Endothelial cell of umbilical vein (primary cell): ENCODE measurements at regions not wholly inside any gene's neighbourhood (a gene's known extent, or its start where the extent isn't known, plus 50 kb on each side); places are given as distances from the start of the nearest gene placed in this dataset.

Experiments used
- BruUV-seq: library from RNA; stranded (reverse); fragments of 400-500 nt; replicated peaks from 2 replicates; lab custom pipeline; 2021; lab: Mats Ljungman, UMichigan
- CTCF ChIA-PET: fragments of 300-600, 350-600 bp; sonication (Branson Sonifier 250); formaldehyde crosslinking; loops from one replicate; lab custom pipeline; 2021; ENCODE audit warnings: antibody characterized with exemption, inconsistent platforms; lab: Charles Lee
- POLR2A ChIA-PET: fragments of 300-600, 350-600 bp; sonication (Branson Sonifier 250); formaldehyde crosslinking; loops from one replicate; lab custom pipeline; 2021; ENCODE audit warnings: antibody characterized with exemption, inconsistent platforms; lab: Charles Lee
- DNase-seq: peaks from one replicate; pipeline ENCODE4 v3.0.0-alpha.2; 2011; ENCODE audit warnings: low read depth, low spot score
- FAIRE-seq: peaks from 2 replicates; lab custom pipeline; 2011; peaks lifted over from hg19 to GRCh38; lab: Jason Lieb, UNC
- H2AFZ ChIP-seq: 2 replicates; pipeline ENCODE4 v1.6.0; 2012; ENCODE audit warnings: low read depth, low read length, control low read depth, inconsistent platforms
- H3K27ac ChIP-seq: 2 replicates; pipeline ENCODE4 v1.5.1; 2011; ENCODE audit warnings: low read depth, mild to moderate bottlenecking, control low read depth, low read length, moderate library complexity; ENCODE audit not compliant: insufficient read depth
- H3K27me3 ChIP-seq, 2 experiments: 2 replicates each; pipeline versions ENCODE4 v1.6.0 to v1.6.1; 2011; ENCODE audit warnings: low read length in 2 of 2, mixed read lengths in 1 of 2; ENCODE audit not compliant: control insufficient read depth in 2 of 2, insufficient read depth in 2 of 2
- H3K36me3 ChIP-seq, 2 experiments: 2 replicates in 1 of 2; 3 replicates in 1 of 2; pipeline ENCODE4 v1.5.1; 2011; ENCODE audit warnings: low read length in 2 of 2, mild to moderate bottlenecking in 1 of 2, moderate library complexity in 1 of 2; ENCODE audit not compliant: control insufficient read depth in 2 of 2, insufficient read depth in 2 of 2; ENCODE audit errors: extremely low read depth in 1 of 2
- H3K4me1 ChIP-seq: 3 replicates; pipeline ENCODE4 v1.5.1; 2011; ENCODE audit warnings: mild to moderate bottlenecking, low read length; ENCODE audit not compliant: control insufficient read depth, insufficient read depth; ENCODE audit errors: extremely low read depth
- H3K4me2 ChIP-seq: 2 replicates; pipeline ENCODE4 v1.6.1; 2011; ENCODE audit warnings: low read length, control low read depth, mixed read lengths; ENCODE audit not compliant: insufficient read depth
- H3K4me3 ChIP-seq, 3 experiments: fragments of 200-600 bp in 1 of 3; sonication (generic), shearing (Covaris generic) in 1 of 3; replicated peaks in 1 of 3; 2 replicates each; pipeline ENCODE4 v1.5.1; 2011 to 2016; ENCODE audit warnings: control low read depth in 3 of 3, low read length in 3 of 3, mild to moderate bottlenecking in 2 of 3, inconsistent platforms in 1 of 3, low read depth in 1 of 3, moderate library complexity in 1 of 3; ENCODE audit not compliant: insufficient read depth in 1 of 3
- H3K79me2 ChIP-seq: 2 replicates; pipeline ENCODE4 v1.6.0; 2012; ENCODE audit warnings: low read length, inconsistent platforms; ENCODE audit not compliant: control insufficient read depth, insufficient read depth
- H3K9ac ChIP-seq: replicated peaks from 2 replicates; pipeline ENCODE3; 2011; ENCODE audit warnings: low read length, control low read depth; ENCODE audit not compliant: insufficient read depth; ENCODE audit errors: extremely low read depth
- H3K9me1 ChIP-seq: replicated peaks from 3 replicates; pipeline ENCODE4 v1.6.0; 2011; ENCODE audit warnings: mild to moderate bottlenecking, low read length; ENCODE audit not compliant: control insufficient read depth, insufficient read depth; ENCODE audit errors: extremely low read depth
- H3K9me3 ChIP-seq: replicated peaks from 2 replicates; pipeline ENCODE4 v1.5.1; 2012; ENCODE audit warnings: low read length, inconsistent platforms; ENCODE audit not compliant: control insufficient read depth, insufficient read depth
- H4K20me1 ChIP-seq: replicated peaks from 2 replicates; pipeline ENCODE3; 2011; ENCODE audit warnings: mild to moderate bottlenecking, low read length; ENCODE audit not compliant: control insufficient read depth, insufficient read depth; ENCODE audit errors: extremely low read depth
- EZH2 ChIP-seq: IDR thresholded peaks from 2 replicates; pipeline ENCODE4 v1.6.1; 2012; ENCODE audit warnings: borderline replicate concordance, low read depth, mild to moderate bottlenecking, moderate library complexity, low read length, inconsistent platforms; ENCODE audit not compliant: severe bottlenecking
- GATA2 ChIP-seq: IDR thresholded peaks from 2 replicates; pipeline ENCODE4 v1.7.0; 2011; ENCODE audit warnings: low read depth, mild to moderate bottlenecking, moderate library complexity, mixed read lengths, low read length; ENCODE audit not compliant: insufficient read length, insufficient read depth
- JUN ChIP-seq: IDR thresholded peaks from 2 replicates; pipeline ENCODE4 v1.6.1; 2011; ENCODE audit warnings: borderline replicate concordance, low read depth; ENCODE audit not compliant: insufficient read length, insufficient read depth
- MAX ChIP-seq: IDR thresholded peaks from 2 replicates; pipeline ENCODE4 v1.6.1; 2011; ENCODE audit not compliant: insufficient read depth, insufficient read length
- MYC ChIP-seq: IDR thresholded peaks from one replicate; pipeline ENCODE4 v1.6.1; 2011; ENCODE audit warnings: mild to moderate bottlenecking, low read depth, low read length
- POLR2AphosphoS5 ChIP-seq: IDR thresholded peaks from 2 replicates; pipeline ENCODE4 v1.6.1; 2012; ENCODE audit warnings: low read depth, mild to moderate bottlenecking, control low read depth, low read length, moderate library complexity; ENCODE audit not compliant: insufficient read depth
- dilution Hi-C: fragments of 300-500 bp; cut with MboI; formaldehyde crosslinking; loops from one replicate; pipeline ENCODE4 v1.15.0; 2019; ENCODE audit warnings: low sequenced_read_pairs; ENCODE audit not compliant: extremely low pct_ligation_motif_present
- intact Hi-C: fragments of 100-400 bp; cut with micrococcal nuclease; formaldehyde crosslinking; loops from one replicate; pipeline ENCODE4 v1.10.0; 2022

- intact Hi-C loops: no loop called here
- H3K79me2 ChIP-seq: no peaks in the 10 kb centered on the region
- H3K4me3 ChIP-seq: no peak overlapping the region
- H3K27ac ChIP-seq: no peak overlapping the region
- peaks cover 5% of the 10 kb centered on the region for H3K9me3 ChIP-seq
- no peaks in the 10 kb centered on the region for H3K36me3 ChIP-seq
- no peaks in the 10 kb centered on the region for H3K9me1 ChIP-seq
- no peaks in the 10 kb centered on the region for H4K20me1 ChIP-seq
- H3K9ac ChIP-seq: no peak overlapping the region
- H2AFZ ChIP-seq: no peak overlapping the region
- CTCF ChIA-PET: no interaction called here
- TF ChIP-seq MAX (no peak), POLR2AphosphoS5 (no peak), EZH2 (no peak), GATA2 (no peak), MYC (no peak), JUN (no peak)
- no peak overlapping the region for H3K4me2 ChIP-seq
- dilution Hi-C loops: no loop called here
- H3K4me1 ChIP-seq: no peaks in the 10 kb centered on the region
- BruUV-seq: no TSS peak
- H3K27me3 ChIP-seq: no peaks in the 10 kb centered on the region
- no peak for FAIRE-seq
- POLR2A ChIA-PET: no interaction called here
- DNase-seq: no peak
Observed at GRCh38 chr12:74071182-74071581, 466.5 kb upstream of the ATXN7L3B start.

GRCh38 chr12:74076918-74077317 is 460.7 kb upstream of the ATXN7L3B start:
- intact Hi-C loops: no loop called here
- FAIRE-seq: no peak
- POLR2A ChIA-PET: no interaction called here

More at GRCh38 chr12:74076918-74077317, 460.7 kb upstream of the ATXN7L3B start:
- H3K36me3 ChIP-seq: no peaks in the 10 kb centered on the region
- H2AFZ ChIP-seq: no peak overlapping the region
- no peaks in the 10 kb centered on the region for H4K20me1 ChIP-seq
- no peaks in the 10 kb centered on the region for H3K9me3 ChIP-seq
- CTCF ChIA-PET: no interaction called here
- H3K27me3 ChIP-seq: no peaks in the 10 kb centered on the region
- no peak overlapping the region for H3K27ac ChIP-seq
- H3K79me2 ChIP-seq: no peaks in the 10 kb centered on the region
- BruUV-seq: no TSS peak
- no peak overlapping the region for H3K4me3 ChIP-seq
- H3K4me1 ChIP-seq: no peaks in the 10 kb centered on the region
- no peak overlapping the region for H3K4me2 ChIP-seq
- no peak for DNase-seq
- H3K9me1 ChIP-seq: no peaks in the 10 kb centered on the region
- no peak overlapping the region for H3K9ac ChIP-seq
- dilution Hi-C loops: no loop called here
- TF ChIP-seq JUN (no peak), POLR2AphosphoS5 (no peak)
